ENCODE measurements at regions not wholly inside any gene's neighbourhood (a gene's known extent, or its start where the extent isn't known, plus 50 kb on each side); places are given as distances from the start of the nearest gene placed in this dataset.
"Not testable (repeated sequence)": the region's sequence is repeated elsewhere in the genome, so short reads cannot be mapped to it uniquely, and the experiment has no call there.

- Histone ChIP-seq H3K4me3 (no peak overlapping the region), H3K27ac (no peak overlapping the region)
- DNase-seq (ENCODE audit: low spot score): no peak
- TF ChIP-seq CTCF (IDR thresholded peaks at IDR 0.05): no peak
Observed at GRCh38 chr6:140669321-140669720, 1294.9 kb upstream of the CITED2 start.

DNA sequence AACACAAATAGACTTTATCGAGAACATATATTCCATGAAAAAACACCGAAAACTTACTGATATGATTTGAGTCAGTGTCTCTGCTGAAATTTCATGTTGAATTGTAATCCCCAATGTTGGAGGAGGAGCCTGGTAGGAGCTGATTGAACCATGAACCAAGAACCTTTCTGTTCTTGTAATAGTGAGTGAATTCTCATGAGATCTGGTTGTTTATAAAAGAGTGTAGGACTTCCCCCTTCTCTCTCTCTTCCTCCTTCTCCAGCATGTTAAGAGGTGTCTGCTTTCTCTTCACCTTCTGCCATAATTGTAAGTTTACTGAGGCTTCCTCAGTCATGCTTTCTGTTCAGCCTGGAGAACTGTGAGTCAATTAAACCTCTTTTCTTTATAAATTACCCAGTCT is 1289.3 kb upstream of the CITED2 start:
- DNase-seq (ENCODE audit: low spot score): no peak
- Histone ChIP-seq H3K27ac (no peak overlapping the region), H3K4me3 (no peak overlapping the region)
- TF ChIP-seq CTCF (IDR thresholded peaks at IDR 0.05): no peak

DNA sequence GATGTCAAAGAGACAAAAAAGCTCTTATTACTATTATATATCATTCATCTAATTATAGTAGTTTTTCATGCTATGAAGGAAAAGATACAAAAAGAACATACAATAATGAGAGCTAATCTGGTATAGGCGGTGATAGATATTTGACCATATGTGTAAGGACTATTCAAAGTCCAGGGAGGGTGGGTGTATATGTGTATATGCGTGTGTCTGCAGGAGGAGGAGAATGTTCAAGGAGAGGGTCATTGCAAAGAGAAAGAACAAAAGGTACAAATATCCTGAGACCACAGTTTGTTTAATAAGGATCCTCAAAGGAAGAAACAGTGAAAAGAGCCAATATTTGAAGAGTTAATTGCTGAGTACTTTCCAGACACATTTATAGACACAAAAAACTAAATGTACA is 1288.6 kb upstream of the CITED2 start:
- no peak overlapping the region for H3K27ac ChIP-seq
- no peak overlapping the region for H3K4me3 ChIP-seq
- TF ChIP-seq CTCF (IDR thresholded peaks at IDR 0.05): no peak
- no peak for DNase-seq (ENCODE audit: low spot score)

DNA sequence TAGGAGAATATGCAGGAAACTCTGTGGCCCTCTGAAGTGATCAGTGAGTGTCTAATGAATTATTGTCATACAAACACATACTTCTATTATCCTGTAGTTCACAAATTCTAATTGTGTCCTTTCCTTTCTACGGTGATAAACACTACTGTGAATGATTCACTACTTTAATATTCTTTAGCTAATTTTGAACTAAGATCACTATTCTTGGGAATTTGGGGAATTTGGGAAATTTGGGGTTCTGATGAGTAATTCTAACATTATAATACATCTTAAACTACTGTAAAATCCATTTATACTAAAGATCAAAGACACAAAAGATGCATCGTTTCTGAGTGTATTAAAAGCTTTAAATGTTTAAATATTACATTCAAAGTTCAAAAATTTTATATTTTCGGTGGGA is 1287.2 kb upstream of the CITED2 start:
- no peak for DNase-seq (ENCODE audit: low spot score)
- no peak for TF ChIP-seq CTCF (IDR thresholded peaks at IDR 0.05)
- H3K27ac ChIP-seq: no peak overlapping the region
- no peak overlapping the region for H3K4me3 ChIP-seq

GRCh38 chr6:140660295-140660694 is 1285.8 kb upstream of the CITED2 start:
- H3K4me3 ChIP-seq: no peak overlapping the region
- DNase-seq (ENCODE audit: low spot score): no peak
- TF ChIP-seq CTCF (IDR thresholded peaks at IDR 0.05): no peak
- H3K27ac ChIP-seq: no peak overlapping the region

GRCh38 chr6:140653972-140654371 is 1279.5 kb upstream of the CITED2 start:
- DNase-seq (ENCODE audit: low spot score): no peak
- TF ChIP-seq CTCF (IDR thresholded peaks at IDR 0.05): no peak
- H3K27ac ChIP-seq: no peak overlapping the region

DNA sequence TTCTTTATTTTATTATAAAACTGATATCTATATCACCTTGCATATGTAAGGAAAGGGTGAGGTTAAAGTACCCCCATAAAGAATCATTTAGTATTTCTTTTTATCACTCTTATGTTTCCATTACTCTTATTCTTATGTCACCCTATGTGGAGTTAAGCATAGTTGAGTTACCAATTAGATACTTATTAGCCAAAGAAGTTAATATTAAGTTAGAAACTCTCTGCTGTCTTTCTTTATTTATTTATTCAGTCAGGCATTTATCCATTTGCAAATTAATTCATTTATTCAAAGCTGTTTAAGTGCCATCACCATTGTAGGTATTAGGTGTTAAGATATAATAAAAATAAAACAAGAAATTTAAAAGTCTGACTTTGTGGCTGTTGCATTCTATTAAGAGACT is 1279.1 kb upstream of the CITED2 start:
- Histone ChIP-seq H3K27ac (no peak overlapping the region), H3K4me3 (no peak overlapping the region)
- TF ChIP-seq CTCF (IDR thresholded peaks at IDR 0.05): no peak
- DNase-seq (ENCODE audit: low spot score): no peak

More at GRCh38 chr6:140653972-140654371, 1279.5 kb upstream of the CITED2 start:
- H3K4me3 ChIP-seq: no peak overlapping the region

GRCh38 chr6:140649502-140649901 is 1275.1 kb upstream of the CITED2 start:
- H3K4me3 ChIP-seq; H3K27ac ChIP-seq; DNase-seq (ENCODE audit: low spot score): not testable (repeated sequence)

DNA sequence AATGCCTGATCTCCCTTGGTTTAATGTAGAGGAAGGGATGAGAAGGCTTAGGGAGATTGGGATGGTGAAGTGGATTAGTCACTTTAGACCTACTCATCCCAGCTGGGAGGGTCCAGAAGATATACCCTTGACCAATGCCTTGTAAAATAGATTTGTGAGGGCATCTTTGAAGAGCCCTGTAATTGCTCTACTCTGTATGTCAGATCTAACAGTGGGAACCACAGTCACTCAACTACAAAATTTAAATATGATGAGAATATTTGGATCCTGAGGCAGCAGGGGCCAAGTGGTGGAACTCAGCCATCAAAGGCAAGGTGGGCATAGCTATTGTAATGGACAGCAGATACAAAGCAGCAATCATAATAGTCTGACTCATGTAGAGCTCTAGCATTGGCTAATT is 1272.9 kb upstream of the CITED2 start:
- not testable (repeated sequence) for H3K27ac ChIP-seq; H3K4me3 ChIP-seq; DNase-seq (ENCODE audit: low spot score)

Data from coronary artery (tissue), 2 donors.